ENCODE measurements at regions not wholly inside any gene's neighbourhood (a gene's known extent, or its start where the extent isn't known, plus 50 kb on each side); places are given as distances from the start of the nearest gene placed in this dataset.

DNA sequence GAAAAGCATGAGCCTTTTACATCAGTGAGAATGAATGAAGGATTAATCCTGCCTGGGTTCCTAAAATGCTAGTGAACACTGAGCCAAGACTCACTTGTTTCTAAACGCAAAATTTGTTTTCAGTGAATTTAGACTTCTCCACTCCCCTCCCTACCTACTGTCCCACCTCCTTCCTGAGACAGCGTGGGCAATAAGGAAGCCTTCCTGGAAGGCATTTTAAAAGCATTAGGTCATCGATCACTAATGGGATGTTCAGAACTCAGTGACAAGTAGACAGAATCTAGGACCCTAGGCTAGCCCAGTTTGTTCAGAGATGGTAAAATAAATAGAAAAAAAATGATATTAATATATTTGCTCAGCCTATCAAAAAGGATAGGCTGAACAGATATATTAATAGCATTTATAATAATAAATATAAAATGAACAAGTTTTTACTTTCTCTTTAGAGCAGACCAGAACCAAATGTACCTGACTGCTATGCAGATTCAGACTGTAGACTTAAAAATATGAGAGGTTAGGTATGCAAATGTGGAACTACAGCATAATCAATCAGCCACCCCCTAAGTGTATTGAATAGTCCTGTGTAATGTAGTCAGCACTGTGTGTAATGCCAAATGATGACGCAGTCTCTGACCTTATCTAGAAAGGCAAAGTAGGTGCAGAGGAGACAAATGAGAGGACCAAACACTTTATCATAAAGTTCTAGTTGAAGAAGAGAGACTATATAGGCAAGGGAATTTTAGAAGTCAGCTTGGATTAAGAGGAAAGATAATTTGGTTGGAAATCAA, 331.1 kb downstream of the GPAT3 start:
- TF ChIP-seq, protein P1, sequence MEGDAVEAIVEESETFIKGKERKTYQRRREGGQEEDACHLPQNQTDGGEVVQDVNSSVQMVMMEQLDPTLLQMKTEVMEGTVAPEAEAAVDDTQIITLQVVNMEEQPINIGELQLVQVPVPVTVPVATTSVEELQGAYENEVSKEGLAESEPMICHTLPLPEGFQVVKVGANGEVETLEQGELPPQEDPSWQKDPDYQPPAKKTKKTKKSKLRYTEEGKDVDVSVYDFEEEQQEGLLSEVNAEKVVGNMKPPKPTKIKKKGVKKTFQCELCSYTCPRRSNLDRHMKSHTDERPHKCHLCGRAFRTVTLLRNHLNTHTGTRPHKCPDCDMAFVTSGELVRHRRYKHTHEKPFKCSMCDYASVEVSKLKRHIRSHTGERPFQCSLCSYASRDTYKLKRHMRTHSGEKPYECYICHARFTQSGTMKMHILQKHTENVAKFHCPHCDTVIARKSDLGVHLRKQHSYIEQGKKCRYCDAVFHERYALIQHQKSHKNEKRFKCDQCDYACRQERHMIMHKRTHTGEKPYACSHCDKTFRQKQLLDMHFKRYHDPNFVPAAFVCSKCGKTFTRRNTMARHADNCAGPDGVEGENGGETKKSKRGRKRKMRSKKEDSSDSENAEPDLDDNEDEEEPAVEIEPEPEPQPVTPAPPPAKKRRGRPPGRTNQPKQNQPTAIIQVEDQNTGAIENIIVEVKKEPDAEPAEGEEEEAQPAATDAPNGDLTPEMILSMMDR (IDR thresholded peaks at IDR 0.05) = no peak
- TF ChIP-seq POLR2A (IDR thresholded peaks at IDR 0.05) = no peak
